HEK293T (cell line): ENCODE measurements at regions not wholly inside any gene's neighbourhood (a gene's known extent, or its start where the extent isn't known, plus 50 kb on each side); places are given as distances from the start of the nearest gene placed in this dataset.

Experiments
- CTBP1 ChIP-seq: fragments of 450-650 bp; IDR thresholded peaks from 2 replicates; pipeline ENCODE4 v1.6.1; 2016; ENCODE audit warnings: borderline replicate concordance
- ELF4 ChIP-seq: fragments of 450-650 bp; IDR thresholded peaks from 2 replicates; pipeline ENCODE4 v1.6.1; 2017; ENCODE audit warnings: antibody characterized with exemption
- FOXK2 ChIP-seq: fragments of 450-650 bp; IDR thresholded peaks from 2 replicates; pipeline ENCODE4 v1.6.1; 2016; ENCODE audit warnings: mild to moderate bottlenecking
- HDGF ChIP-seq: fragments of 450-650 bp; IDR thresholded peaks from 2 replicates; pipeline ENCODE4 v1.6.1; 2017; ENCODE audit warnings: antibody characterized with exemption, borderline replicate concordance
- SP1 ChIP-seq: fragments of 450-650 bp; IDR thresholded peaks from 2 replicates; pipeline ENCODE4 v1.6.1; 2017
- TARDBP ChIP-seq: fragments of 450-650 bp; IDR thresholded peaks from 2 replicates; pipeline ENCODE4 v1.6.1; 2016

- TF ChIP-seq HDGF, result no peak
- TF ChIP-seq SP1, result no peak
- TF ChIP-seq CTBP1, result no peak
- no peak for TF ChIP-seq FOXK2
- no peak for TF ChIP-seq ELF4
- TF ChIP-seq TARDBP, result no peak
Observed at GRCh38 chr14:71481021-71481654, 451.1 kb upstream of the RGS6 start.
